HCT116 (cell line): ENCODE measurements at regions not wholly inside any gene's neighbourhood (a gene's known extent, or its start where the extent isn't known, plus 50 kb on each side); places are given as distances from the start of the nearest gene placed in this dataset.

Source experiments
- ATAC-seq: fragments of 200-7000 bp; cut with Tn5 transposase; 2 replicates; pipeline ENCODE4 v1.9.1; 2020; ENCODE audit warnings: mild to moderate bottlenecking, moderate library complexity
- BruUV-seq: library from RNA; stranded (reverse); fragments of 400-500 nt; replicated peaks from 2 replicates; lab custom pipeline; 2021; lab: Mats Ljungman, UMichigan
- CTCF ChIA-PET: fragments of 300-600 bp; sonication (Branson Sonifier 250); formaldehyde crosslinking; loops from one replicate; lab custom pipeline; 2021; ENCODE audit warnings: antibody characterized with exemption; lab: Charles Lee
- POLR2A ChIA-PET: fragments of 300-600, 350-600 bp; sonication (Branson Sonifier 250); formaldehyde crosslinking; loops from one replicate; lab custom pipeline; 2021; ENCODE audit warnings: antibody characterized with exemption; lab: Charles Lee
- RAD21 ChIA-PET, 2 experiments: fragments of 300-600 bp; sonication (Branson Sonifier 250); formaldehyde crosslinking; loops; one replicate each; lab custom pipeline; 2023; ENCODE audit warnings: low total read pairs in 2 of 2; ENCODE audit not compliant: uncharacterized antibody in 2 of 2, unreplicated experiment in 2 of 2, low non-redundant PET in 1 of 2; lab: Charles Lee
- DNase-seq: peaks from one replicate; pipeline ENCODE4 v3.0.0-alpha.2; 2010; ENCODE audit warnings: low read depth, low spot score
- H2AFZ ChIP-seq: fragments of 200-600 bp; shearing (Covaris generic), sonication (generic); 2 replicates; pipeline ENCODE4 v1.6.1; 2017; ENCODE audit warnings: low read depth, mixed run types, mixed read lengths, antibody characterized with exemption, low read length; ENCODE audit not compliant: poor library complexity, severe bottlenecking
- H3K27ac ChIP-seq: 2 replicates; pipeline ENCODE4 v1.5.1; 2012; ENCODE audit warnings: low read depth, low read length
- H3K27me3 ChIP-seq: fragments of 200-600 bp; sonication (generic); 2 replicates; pipeline ENCODE4 v1.6.1; 2016; ENCODE audit warnings: mixed run types, low read length, mixed read lengths; ENCODE audit not compliant: insufficient read depth
- H3K36me3 ChIP-seq, 2 experiments: fragments of 200-500 bp in 1 of 2; fragments of 200-600 bp in 1 of 2; sonication (Bioruptor generic) in 1 of 2; sonication (generic) in 1 of 2; 2 replicates each; pipeline versions ENCODE4 v1.5.1 to v1.6.1; 2014 to 2016; ENCODE audit warnings: low read length in 2 of 2, inconsistent platforms in 1 of 2, mixed read lengths in 1 of 2, mixed run types in 1 of 2; ENCODE audit not compliant: insufficient read depth in 2 of 2, control insufficient read depth in 1 of 2
- H3K4me1 ChIP-seq, 2 experiments: fragments of 200-600 bp in 1 of 2; sonication (generic) in 1 of 2; 2 replicates each; pipeline versions ENCODE4 v1.5.1 to v1.6.1; 2012 to 2017; ENCODE audit warnings: low read length in 2 of 2, inconsistent platforms in 1 of 2, mild to moderate bottlenecking in 1 of 2, mixed read lengths in 1 of 2, mixed run types in 1 of 2, moderate library complexity in 1 of 2; ENCODE audit not compliant: insufficient read depth in 2 of 2, control insufficient read depth in 1 of 2
- H3K4me2 ChIP-seq: fragments of 200-600 bp; sonication (generic); 2 replicates; pipeline ENCODE4 v1.6.1; 2017; ENCODE audit warnings: mixed run types, low read length, mixed read lengths
- H3K4me3 ChIP-seq, 2 experiments: fragments of 200-600 bp in 1 of 2; sonication (generic) in 1 of 2; replicated peaks in 1 of 2; 2 replicates each; pipeline ENCODE4 v1.5.1; 2011 to 2016; ENCODE audit warnings: low read length in 2 of 2, control low read depth in 1 of 2, low read depth in 1 of 2, mild to moderate bottlenecking in 1 of 2, mixed read lengths in 1 of 2, mixed run types in 1 of 2
- H3K79me2 ChIP-seq: fragments of 200-600 bp; sonication (generic); 2 replicates; pipeline ENCODE4 v1.6.1; 2017; ENCODE audit warnings: mild to moderate bottlenecking, mixed run types, low read length, moderate library complexity, mixed read lengths; ENCODE audit not compliant: insufficient read depth
- H3K9ac ChIP-seq: fragments of 200-600 bp; sonication (generic); 2 replicates; pipeline ENCODE4 v1.6.1; 2016; ENCODE audit warnings: low read length, mixed read lengths
- H3K9me2 ChIP-seq: fragments of 200-600 bp; sonication (generic), shearing (Covaris generic); 2 replicates; pipeline ENCODE4 v1.6.1; 2017; ENCODE audit warnings: mixed run types, mild to moderate bottlenecking, moderate library complexity; ENCODE audit not compliant: insufficient read depth
- H3K9me3 ChIP-seq, 2 experiments: fragments of 200-500 bp in 1 of 2; fragments of 200-600 bp in 1 of 2; sonication (Bioruptor generic) in 1 of 2; sonication (generic) in 1 of 2; 2 replicates each; pipeline ENCODE4 v1.6.1; 2014 to 2017; ENCODE audit warnings: low read length in 2 of 2, mixed read lengths in 2 of 2, inconsistent platforms in 1 of 2, low read depth in 1 of 2, mild to moderate bottlenecking in 1 of 2, mixed run types in 1 of 2, moderate library complexity in 1 of 2; ENCODE audit not compliant: control insufficient read depth in 1 of 2, insufficient read depth in 1 of 2
- H4K20me1 ChIP-seq: fragments of 200-600 bp; sonication (generic), shearing (Covaris generic); 2 replicates; pipeline ENCODE4 v1.6.1; 2017; ENCODE audit warnings: mixed run types, mild to moderate bottlenecking, moderate library complexity; ENCODE audit not compliant: insufficient read depth
- CBX3 ChIP-seq: IDR thresholded peaks from 2 replicates; pipeline ENCODE4 v1.6.1; 2012; ENCODE audit warnings: low read depth
- CEBPB ChIP-seq: IDR thresholded peaks from 2 replicates; pipeline ENCODE4 v1.6.1; 2012; ENCODE audit warnings: low read depth
- EGR1 ChIP-seq: IDR thresholded peaks from 2 replicates; pipeline ENCODE4 v1.6.1; 2012; ENCODE audit warnings: low read depth
- ELF1 ChIP-seq: IDR thresholded peaks from 2 replicates; pipeline ENCODE4 v1.6.1; 2012; ENCODE audit warnings: low read depth, borderline replicate concordance
- EZH2 ChIP-seq: fragments of 200-600 bp; sonication (generic); IDR thresholded peaks from 2 replicates; pipeline ENCODE4 v1.6.1; 2017; ENCODE audit warnings: antibody characterized with exemption, mixed run types
- JUND ChIP-seq: IDR thresholded peaks from 2 replicates; pipeline ENCODE4 v1.6.1; 2012
- POLR2A ChIP-seq: IDR thresholded peaks from 2 replicates; pipeline ENCODE4 v1.7.0; 2011; ENCODE audit warnings: borderline replicate concordance; ENCODE audit not compliant: insufficient read depth, insufficient read length; ENCODE audit errors: extremely low read depth
- POLR2AphosphoS5 ChIP-seq: IDR thresholded peaks from 2 replicates; pipeline ENCODE4 v1.6.1; 2011; ENCODE audit warnings: mild to moderate bottlenecking, low read depth, low read length, moderate library complexity
- SP1 ChIP-seq: IDR thresholded peaks from 2 replicates; pipeline ENCODE4 v1.6.1; 2012; ENCODE audit warnings: low read depth
- ZBTB33 ChIP-seq: IDR thresholded peaks from 2 replicates; pipeline ENCODE4 v1.6.1; 2011; ENCODE audit warnings: mild to moderate bottlenecking, low read length, moderate library complexity; ENCODE audit not compliant: insufficient replicate concordance; ENCODE audit errors: extremely low read depth
- ZNF274 ChIP-seq: fragments of 200-500 bp; sonication (Bioruptor generic); IDR thresholded peaks from 2 replicates; pipeline ENCODE4 v1.6.1; 2014; ENCODE audit warnings: mild to moderate bottlenecking, low read depth, low read length, inconsistent platforms
- intact Hi-C: fragments of 100-400 bp; cut with micrococcal nuclease; formaldehyde crosslinking; loops from 2 replicates; pipeline ENCODE4 v1.10.0; 2022
- TF ChIP-seq, protein P1 (sequence below), 3 experiments: fragments of 200-600 bp in 1 of 3; sonication (generic) in 1 of 3; IDR thresholded peaks in 2 of 3; conservative IDR thresholded peaks in 1 of 3; 2 replicates each; pipeline ENCODE4 v1.5.1; 2012 to 2017; ENCODE audit warnings: low read depth in 2 of 3, low read length in 2 of 3, antibody characterized with exemption in 1 of 3, borderline replicate concordance in 1 of 3, control low read depth in 1 of 3, mild to moderate bottlenecking in 1 of 3, mixed read lengths in 1 of 3, mixed run types in 1 of 3, moderate library complexity in 1 of 3; ENCODE audit not compliant: insufficient read depth in 1 of 3

DNA sequence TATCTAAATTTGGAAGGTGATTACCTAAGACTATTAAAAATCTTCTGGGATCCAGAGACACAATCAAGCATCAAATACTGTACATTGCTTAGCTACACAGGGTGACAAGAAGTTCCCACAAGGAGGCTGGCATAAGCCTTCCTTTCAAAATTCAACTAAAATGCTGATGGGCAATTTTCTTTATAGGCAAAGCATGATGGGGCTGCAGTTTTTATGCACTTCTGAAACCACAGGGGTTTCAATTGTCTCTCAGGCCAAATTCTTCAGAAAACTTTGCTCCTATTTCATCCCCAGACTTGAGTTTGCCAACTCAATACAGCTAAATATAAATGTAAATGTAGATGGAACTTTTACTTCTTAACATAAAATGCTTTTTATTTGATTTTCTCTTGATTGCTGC, 241.6 kb downstream of the ZPLD1 start:
- Histone ChIP-seq H2AFZ (no peak overlapping the region), H3K36me3 (no peaks in the 10 kb centered on the region), H3K27me3 (no peaks in the 10 kb centered on the region), H3K9ac (no peak overlapping the region), H3K9me3 (no peaks in the 10 kb centered on the region), H3K4me2 (no peak overlapping the region), H3K27ac (no peak overlapping the region), H4K20me1 (no peaks in the 10 kb centered on the region), H3K79me2 (no peaks in the 10 kb centered on the region), H3K9me2 (no peaks in the 10 kb centered on the region), H3K4me1 (peaks cover 0 to 4% of the 10 kb centered on the region in 2 experiments; a peak in 1 of 4 replicates), H3K4me3 (no peak overlapping the region)
- ChIA-PET POLR2A (no interaction called here), RAD21 (no interaction called here), CTCF (interaction anchor here (1.5 kb wide), 1 partner anchor 65 kb away, joined by 3 read pairs; no protein-coding TSS in a partner anchor)
- intact Hi-C loops = loop anchor here (10.0 kb wide), 2 partner anchors 438 to 618 kb away; no protein-coding TSS in a partner anchor
- DNase-seq (no peak), ATAC-seq (no peak)
- no TSS peak for BruUV-seq
- TF ChIP-seq ZNF274 (no peak), EGR1 (no peak), ELF1 (no peak), CEBPB (no peak), ZBTB33 (no peak), EZH2 (no peak), SP1 (no peak), CBX3 (no peak), JUND (no peak), POLR2A (no peak), POLR2AphosphoS5 (no peak)
- TF ChIP-seq, protein P1, sequence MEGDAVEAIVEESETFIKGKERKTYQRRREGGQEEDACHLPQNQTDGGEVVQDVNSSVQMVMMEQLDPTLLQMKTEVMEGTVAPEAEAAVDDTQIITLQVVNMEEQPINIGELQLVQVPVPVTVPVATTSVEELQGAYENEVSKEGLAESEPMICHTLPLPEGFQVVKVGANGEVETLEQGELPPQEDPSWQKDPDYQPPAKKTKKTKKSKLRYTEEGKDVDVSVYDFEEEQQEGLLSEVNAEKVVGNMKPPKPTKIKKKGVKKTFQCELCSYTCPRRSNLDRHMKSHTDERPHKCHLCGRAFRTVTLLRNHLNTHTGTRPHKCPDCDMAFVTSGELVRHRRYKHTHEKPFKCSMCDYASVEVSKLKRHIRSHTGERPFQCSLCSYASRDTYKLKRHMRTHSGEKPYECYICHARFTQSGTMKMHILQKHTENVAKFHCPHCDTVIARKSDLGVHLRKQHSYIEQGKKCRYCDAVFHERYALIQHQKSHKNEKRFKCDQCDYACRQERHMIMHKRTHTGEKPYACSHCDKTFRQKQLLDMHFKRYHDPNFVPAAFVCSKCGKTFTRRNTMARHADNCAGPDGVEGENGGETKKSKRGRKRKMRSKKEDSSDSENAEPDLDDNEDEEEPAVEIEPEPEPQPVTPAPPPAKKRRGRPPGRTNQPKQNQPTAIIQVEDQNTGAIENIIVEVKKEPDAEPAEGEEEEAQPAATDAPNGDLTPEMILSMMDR (IDR thresholded peaks at IDR 0.05 in 2 of 3, conservative IDR thresholded peaks at IDR 0.05 in 1 of 3; ENCODE audit: borderline replicate concordance in 1 of 3, insufficient read depth in 1 of 3, low read depth in 2 of 3, low read length in 2 of 3) = no peak
